OCI-LY3 (cell line): ENCODE measurements at regions not wholly inside any gene's neighbourhood (a gene's known extent, or its start where the extent isn't known, plus 50 kb on each side); places are given as distances from the start of the nearest gene placed in this dataset.
"Not testable (repeated sequence)": the region's sequence is repeated elsewhere in the genome, so short reads cannot be mapped to it uniquely, and the experiment has no call there.

ENCODE experiments used
- H2AFZ ChIP-seq: fragments of 200-600, 300-600 bp; shearing (Covaris generic); 2 replicates; pipeline ENCODE4 v1.6.0; 2014; ENCODE audit warnings: antibody characterized with exemption, low read depth, low read length
- H3K27ac ChIP-seq: fragments of 200-600, 300-600 bp; sonication (generic); 2 replicates; pipeline ENCODE4 v1.5.1; 2014; ENCODE audit warnings: mild to moderate bottlenecking, low read length, moderate library complexity, mixed read lengths
- H3K27me3 ChIP-seq: fragments of 200-600, 300-600 bp; sonication (generic); 2 replicates; pipeline ENCODE4 v1.6.1; 2014; ENCODE audit warnings: low read depth, low read length, mixed read lengths
- H3K36me3 ChIP-seq: fragments of 200-600, 300-600 bp; sonication (generic); replicated peaks from 2 replicates; pipeline ENCODE3; 2014; ENCODE audit warnings: low read depth, low read length, mixed read lengths
- H3K4me1 ChIP-seq: fragments of 300-600, 200-600 bp; sonication (generic); 2 replicates; pipeline ENCODE4 v1.6.1; 2014; ENCODE audit warnings: low read length, mixed read lengths
- H3K4me2 ChIP-seq: fragments of 200-600, 300-600 bp; sonication (generic); 2 replicates; pipeline ENCODE4 v1.6.1; 2014; ENCODE audit warnings: low read length, mixed read lengths
- H3K4me3 ChIP-seq: fragments of 300-600, 200-600 bp; sonication (generic); 2 replicates; pipeline ENCODE4 v1.5.1; 2014; ENCODE audit warnings: antibody characterized with exemption, mild to moderate bottlenecking, low read length, moderate library complexity
- H3K79me2 ChIP-seq: fragments of 300-600, 200-600 bp; shearing (Covaris generic); 2 replicates; pipeline ENCODE4 v1.6.1; 2014; ENCODE audit warnings: mild to moderate bottlenecking, low read length, mixed read lengths
- H3K9ac ChIP-seq: fragments of 300-600, 200-600 bp; shearing (Covaris generic); 2 replicates; pipeline ENCODE4 v1.6.0; 2014; ENCODE audit warnings: mild to moderate bottlenecking, low read length, moderate library complexity
- H3K9me3 ChIP-seq: fragments of 200-600, 300-600 bp; shearing (Covaris generic); 2 replicates; pipeline ENCODE4 v1.6.1; 2014; ENCODE audit warnings: low read length, mixed read lengths; ENCODE audit not compliant: insufficient read depth
- H4K20me1 ChIP-seq: fragments of 200-600, 300-600 bp; sonication (generic); 2 replicates; pipeline ENCODE4 v1.6.1; 2016; ENCODE audit warnings: low read length, mixed read lengths; ENCODE audit not compliant: insufficient read depth
- EZH2phosphoT487 ChIP-seq: fragments of 200-600 bp; shearing (Covaris generic); IDR thresholded peaks from 2 replicates; pipeline ENCODE4 v1.6.1; 2018; ENCODE audit warnings: antibody characterized with exemption, mixed run types, low read depth
- TF ChIP-seq, protein P1 (sequence below): fragments of 200-600, 300-600 bp; sonication (generic); IDR thresholded peaks from 2 replicates; pipeline ENCODE4 v1.5.1; 2014; ENCODE audit warnings: antibody characterized with exemption, low read length, low read depth

DNA sequence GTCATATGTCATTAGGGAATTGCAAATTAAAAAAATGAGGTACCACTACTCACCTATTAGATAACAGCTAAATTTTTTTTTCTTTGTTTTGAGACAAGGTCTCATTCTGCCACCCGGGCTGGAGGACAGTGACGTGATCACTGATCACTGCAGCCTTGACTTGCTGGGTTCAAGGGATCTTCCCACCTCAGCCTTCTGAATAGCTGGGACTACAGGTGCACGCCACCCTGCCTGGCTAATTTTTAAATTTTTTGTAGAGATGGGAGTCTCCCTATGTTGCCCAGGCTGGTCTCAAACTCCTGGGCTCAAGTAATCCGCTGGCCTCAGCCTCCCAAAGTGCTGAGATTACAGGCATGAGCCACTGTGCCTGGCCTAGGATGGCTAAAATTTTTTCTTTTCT is 57.1 kb upstream of the NCOA3 start:
- H3K4me1 ChIP-seq = peaks cover 17% of the 10 kb centered on the region
- H3K9ac ChIP-seq = no peak overlapping the region

DNA sequence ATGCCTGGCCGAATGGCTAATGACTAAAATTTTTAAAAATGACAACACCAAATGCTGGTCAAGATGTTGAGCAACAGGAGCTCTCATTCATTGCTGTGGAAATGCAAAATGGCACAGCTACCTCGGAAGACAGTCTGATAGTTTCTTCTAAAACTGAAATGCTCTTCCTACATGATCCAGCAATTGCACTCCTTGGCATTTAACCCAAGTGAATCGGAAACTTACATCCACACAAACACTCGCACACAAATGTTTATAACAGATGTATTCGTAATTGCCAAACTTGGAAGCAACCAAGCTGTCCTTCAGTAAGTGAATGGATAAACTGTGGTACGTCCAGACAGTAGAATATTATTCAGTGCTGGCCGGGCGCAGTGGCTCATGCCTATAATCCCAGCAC is 56.4 kb upstream of the NCOA3 start:
- H3K36me3 ChIP-seq = no peaks in the 10 kb centered on the region
- H3K9me3 ChIP-seq = no peaks in the 10 kb centered on the region
- no peak overlapping the region for H2AFZ ChIP-seq
- H3K4me2 ChIP-seq = no peak overlapping the region
- no peak overlapping the region for H3K4me3 ChIP-seq
- H3K9ac ChIP-seq = no peak overlapping the region
- peaks cover 11% of the 10 kb centered on the region for H3K4me1 ChIP-seq
- no peaks in the 10 kb centered on the region for H3K27me3 ChIP-seq
- TF ChIP-seq EZH2phosphoT487 = no peak
- TF ChIP-seq, protein P1, sequence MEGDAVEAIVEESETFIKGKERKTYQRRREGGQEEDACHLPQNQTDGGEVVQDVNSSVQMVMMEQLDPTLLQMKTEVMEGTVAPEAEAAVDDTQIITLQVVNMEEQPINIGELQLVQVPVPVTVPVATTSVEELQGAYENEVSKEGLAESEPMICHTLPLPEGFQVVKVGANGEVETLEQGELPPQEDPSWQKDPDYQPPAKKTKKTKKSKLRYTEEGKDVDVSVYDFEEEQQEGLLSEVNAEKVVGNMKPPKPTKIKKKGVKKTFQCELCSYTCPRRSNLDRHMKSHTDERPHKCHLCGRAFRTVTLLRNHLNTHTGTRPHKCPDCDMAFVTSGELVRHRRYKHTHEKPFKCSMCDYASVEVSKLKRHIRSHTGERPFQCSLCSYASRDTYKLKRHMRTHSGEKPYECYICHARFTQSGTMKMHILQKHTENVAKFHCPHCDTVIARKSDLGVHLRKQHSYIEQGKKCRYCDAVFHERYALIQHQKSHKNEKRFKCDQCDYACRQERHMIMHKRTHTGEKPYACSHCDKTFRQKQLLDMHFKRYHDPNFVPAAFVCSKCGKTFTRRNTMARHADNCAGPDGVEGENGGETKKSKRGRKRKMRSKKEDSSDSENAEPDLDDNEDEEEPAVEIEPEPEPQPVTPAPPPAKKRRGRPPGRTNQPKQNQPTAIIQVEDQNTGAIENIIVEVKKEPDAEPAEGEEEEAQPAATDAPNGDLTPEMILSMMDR = no peak
- H3K27ac ChIP-seq = no peak overlapping the region
- no peaks in the 10 kb centered on the region for H4K20me1 ChIP-seq
- no peaks in the 10 kb centered on the region for H3K79me2 ChIP-seq

More for the DNA sequence above, 57.1 kb upstream of the NCOA3 start:
- Histone ChIP-seq H3K27ac (no peak overlapping the region), H3K9me3 (no peaks in the 10 kb centered on the region), H3K36me3 (no peaks in the 10 kb centered on the region), H4K20me1 (no peaks in the 10 kb centered on the region), H2AFZ (no peak overlapping the region), H3K79me2 (no peaks in the 10 kb centered on the region), H3K27me3 (no peaks in the 10 kb centered on the region), H3K4me3 (no peak overlapping the region), H3K4me2 (no peak overlapping the region)
- no peak for TF ChIP-seq EZH2phosphoT487
- TF ChIP-seq, protein P1 = no peak

DNA sequence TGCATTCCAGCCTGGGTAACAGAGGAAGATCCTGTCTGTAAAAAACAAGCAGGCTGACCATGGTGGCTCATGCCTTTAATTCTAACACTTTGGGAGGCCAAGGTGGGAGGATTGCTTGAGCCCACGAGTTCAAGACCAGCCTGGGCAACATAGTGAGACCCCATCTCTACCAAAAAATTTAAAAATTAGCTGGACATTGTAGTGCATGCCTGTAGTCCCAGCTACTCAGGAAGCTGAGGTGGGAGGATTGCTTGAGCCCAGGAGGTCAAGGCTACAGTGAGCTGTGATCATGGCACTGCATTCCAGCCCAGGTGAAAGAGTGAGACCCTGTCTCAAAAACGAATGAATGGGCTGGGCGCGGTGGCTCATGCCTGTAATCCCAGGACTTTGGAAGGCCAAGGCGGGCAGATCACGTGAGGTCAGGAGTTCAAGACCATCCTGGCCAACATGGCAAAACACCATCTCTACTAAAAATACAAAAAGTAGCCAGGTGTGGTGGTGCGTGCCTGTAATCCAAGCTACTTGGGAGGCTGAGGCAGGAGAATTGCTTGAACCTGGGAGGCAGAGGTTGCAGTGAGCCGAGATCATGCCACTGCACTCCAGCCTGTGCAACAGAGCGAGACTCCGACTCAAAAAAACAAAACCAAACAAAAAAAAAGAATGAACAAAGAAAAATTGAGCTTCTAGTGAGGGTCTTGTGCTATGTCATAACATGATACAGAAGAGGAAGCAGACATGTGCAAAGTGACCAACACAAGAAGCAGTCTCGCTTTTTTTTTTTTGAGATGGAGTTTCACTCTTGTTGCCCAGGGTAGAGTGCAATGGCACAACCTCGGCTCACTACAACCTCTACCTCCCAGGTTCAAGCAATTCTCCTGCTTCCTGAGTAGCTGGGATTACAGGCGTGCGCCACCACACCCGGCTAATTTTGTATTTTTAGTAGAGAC is 54.1 kb upstream of the NCOA3 start:
- not testable (repeated sequence) for H3K4me3 ChIP-seq, H3K9me3 ChIP-seq, H2AFZ ChIP-seq, H3K4me2 ChIP-seq, H3K79me2 ChIP-seq, H3K27me3 ChIP-seq, H4K20me1 ChIP-seq, H3K9ac ChIP-seq, H3K27ac ChIP-seq, H3K36me3 ChIP-seq
- H3K4me1 ChIP-seq = peaks cover 14% of the 10 kb centered on the region

DNA sequence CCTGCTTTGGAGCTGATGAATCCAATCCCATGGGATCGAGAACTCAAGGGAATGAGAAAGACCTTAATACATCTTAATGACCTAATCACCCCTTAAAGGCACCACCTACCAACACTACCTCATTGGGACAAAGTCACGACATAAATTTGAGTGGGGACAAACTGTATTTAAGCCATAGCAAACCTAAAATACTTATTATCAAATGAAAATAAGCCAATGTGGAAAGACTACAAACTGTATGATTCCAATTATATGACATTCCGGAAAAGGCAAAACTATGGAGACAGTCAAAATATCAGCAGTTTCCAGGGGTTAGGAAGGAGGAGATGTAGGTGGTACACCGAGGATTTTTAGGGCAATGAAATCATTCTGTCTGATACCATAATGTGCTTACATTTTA is 53.3 kb upstream of the NCOA3 start:
- Histone ChIP-seq H3K9ac (no peak overlapping the region), H3K27ac (no peak overlapping the region), H3K36me3 (no peaks in the 10 kb centered on the region), H2AFZ (no peak overlapping the region), H4K20me1 (no peaks in the 10 kb centered on the region), H3K4me3 (no peak overlapping the region), H3K27me3 (no peaks in the 10 kb centered on the region), H3K4me2 (no peak overlapping the region), H3K79me2 (no peaks in the 10 kb centered on the region), H3K4me1 (peaks cover 22% of the 10 kb centered on the region), H3K9me3 (no peaks in the 10 kb centered on the region)
- TF ChIP-seq EZH2phosphoT487 = no peak
- TF ChIP-seq, protein P1 = no peak
